ENCODE measurements at regions not wholly inside any gene's neighbourhood (a gene's known extent, or its start where the extent isn't known, plus 50 kb on each side); places are given as distances from the start of the nearest gene placed in this dataset.
"Not testable (repeated sequence)": the region's sequence is repeated elsewhere in the genome, so short reads cannot be mapped to it uniquely, and the experiment has no call there.

DNA sequence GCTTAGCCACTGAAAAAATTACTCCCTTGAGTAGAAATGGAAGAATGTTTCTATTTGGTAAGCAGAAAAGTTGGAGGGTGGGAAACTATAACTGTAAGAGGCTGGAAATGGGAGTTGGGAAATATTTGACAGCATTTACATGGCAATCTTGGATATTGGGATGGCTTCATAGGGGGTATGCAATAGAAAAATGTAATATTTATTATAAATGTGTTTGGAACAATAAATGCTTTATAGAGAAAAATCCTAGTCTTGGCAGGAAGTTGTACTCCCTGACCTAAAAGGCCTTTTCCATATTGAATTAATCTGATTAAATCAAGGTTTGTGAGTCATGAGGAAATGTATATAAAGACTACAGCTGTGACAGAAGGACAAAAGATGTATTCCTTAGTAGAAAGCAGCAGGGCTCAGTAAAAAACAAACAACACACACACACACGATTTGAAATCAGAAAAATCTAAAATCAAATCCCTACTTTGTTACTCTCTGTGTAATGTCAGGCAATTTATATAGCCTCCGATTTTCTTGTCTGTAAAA lies 272.3 kb downstream of the CD109 start:
- in situ Hi-C loops (cut with HindIII; ENCODE audit: low pct_unique_long_range_greater_than_20kb, low sequenced_read_pairs), result no loop called here
- no peak for DNase-seq (ENCODE audit: low read depth)

- in situ Hi-C loops (cut with HindIII; ENCODE audit: low pct_unique_long_range_greater_than_20kb, low sequenced_read_pairs), result no loop called here
- DNase-seq (ENCODE audit: low read depth), result no peak
Measured at GRCh38 chr6:73965539-73966029, 269.6 kb downstream of the CD109 start.

DNA sequence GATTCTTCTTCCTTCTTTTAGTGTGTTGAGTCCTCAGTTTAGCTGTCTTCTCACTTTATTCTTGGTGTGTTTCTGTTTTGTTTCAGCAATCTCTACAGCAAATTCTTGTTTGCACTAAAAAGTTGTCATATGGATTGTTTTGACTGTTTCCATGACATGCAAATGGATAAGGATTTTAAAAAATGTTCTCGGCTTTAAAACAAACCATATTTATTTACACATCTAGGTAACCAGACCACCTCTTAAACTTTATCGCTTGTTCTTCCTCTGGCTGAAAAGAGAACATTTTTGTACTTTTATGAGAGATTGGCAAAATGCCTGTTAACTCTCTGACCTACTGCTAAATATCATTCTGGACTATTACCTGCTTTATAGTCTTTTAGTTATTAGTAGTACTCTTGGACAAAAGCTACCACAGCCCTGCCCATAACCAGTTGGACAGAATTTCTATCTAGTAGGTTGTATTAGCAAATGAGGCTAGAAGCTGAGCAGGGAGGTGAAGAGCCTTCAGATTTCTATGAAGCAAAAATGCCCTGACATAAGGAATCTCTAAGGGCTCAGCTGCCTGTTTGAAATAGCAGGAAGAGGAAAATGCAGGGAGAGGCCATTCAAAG lies 268.3 kb downstream of the CD109 start:
- no peak for DNase-seq (ENCODE audit: low read depth)
- in situ Hi-C loops (cut with HindIII; ENCODE audit: low pct_unique_long_range_greater_than_20kb, low sequenced_read_pairs), result no loop called here

- no peak for DNase-seq (ENCODE audit: low read depth)
- in situ Hi-C loops (cut with HindIII; ENCODE audit: low pct_unique_long_range_greater_than_20kb, low sequenced_read_pairs), result no loop called here
Measured at GRCh38 chr6:73962884-73963283, 266.9 kb downstream of the CD109 start.

- no peak for DNase-seq (ENCODE audit: low read depth)
- in situ Hi-C loops (cut with HindIII; ENCODE audit: low pct_unique_long_range_greater_than_20kb, low sequenced_read_pairs), result no loop called here
Measured at GRCh38 chr6:73956305-73956704, 260.3 kb downstream of the CD109 start.

GRCh38 chr6:73955800-73956199 lies 259.8 kb downstream of the CD109 start:
- in situ Hi-C loops (cut with HindIII; ENCODE audit: low pct_unique_long_range_greater_than_20kb, low sequenced_read_pairs), result no loop called here
- DNase-seq (ENCODE audit: low read depth), result no peak

GRCh38 chr6:73954881-73955280 lies 258.9 kb downstream of the CD109 start:
- in situ Hi-C loops (cut with HindIII; ENCODE audit: low pct_unique_long_range_greater_than_20kb, low sequenced_read_pairs), result no loop called here

DNA sequence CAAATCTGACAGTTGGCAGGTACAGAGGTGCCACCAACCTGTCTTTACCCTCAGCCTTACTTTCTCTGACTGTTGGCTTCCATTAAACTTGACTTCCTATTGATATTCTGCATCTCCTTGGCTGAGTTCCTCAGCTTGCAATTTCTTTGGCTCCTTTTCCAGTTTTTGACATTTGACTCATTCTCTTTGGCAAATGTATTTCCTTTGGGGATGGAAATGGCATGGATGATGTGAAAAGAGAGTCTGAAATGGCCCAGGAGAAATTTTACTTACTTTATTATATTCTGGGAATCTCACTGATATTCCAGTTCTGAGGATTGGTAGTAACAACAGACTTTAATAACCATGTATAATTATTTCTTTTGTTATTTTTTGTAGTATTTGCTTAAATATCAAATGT lies 255.2 kb downstream of the CD109 start:
- in situ Hi-C loops (cut with HindIII; ENCODE audit: low pct_unique_long_range_greater_than_20kb, low sequenced_read_pairs), result no loop called here
- no peak for DNase-seq (ENCODE audit: low read depth)

More at GRCh38 chr6:73954881-73955280, 258.9 kb downstream of the CD109 start:
- no peak for DNase-seq (ENCODE audit: low read depth)

DNA sequence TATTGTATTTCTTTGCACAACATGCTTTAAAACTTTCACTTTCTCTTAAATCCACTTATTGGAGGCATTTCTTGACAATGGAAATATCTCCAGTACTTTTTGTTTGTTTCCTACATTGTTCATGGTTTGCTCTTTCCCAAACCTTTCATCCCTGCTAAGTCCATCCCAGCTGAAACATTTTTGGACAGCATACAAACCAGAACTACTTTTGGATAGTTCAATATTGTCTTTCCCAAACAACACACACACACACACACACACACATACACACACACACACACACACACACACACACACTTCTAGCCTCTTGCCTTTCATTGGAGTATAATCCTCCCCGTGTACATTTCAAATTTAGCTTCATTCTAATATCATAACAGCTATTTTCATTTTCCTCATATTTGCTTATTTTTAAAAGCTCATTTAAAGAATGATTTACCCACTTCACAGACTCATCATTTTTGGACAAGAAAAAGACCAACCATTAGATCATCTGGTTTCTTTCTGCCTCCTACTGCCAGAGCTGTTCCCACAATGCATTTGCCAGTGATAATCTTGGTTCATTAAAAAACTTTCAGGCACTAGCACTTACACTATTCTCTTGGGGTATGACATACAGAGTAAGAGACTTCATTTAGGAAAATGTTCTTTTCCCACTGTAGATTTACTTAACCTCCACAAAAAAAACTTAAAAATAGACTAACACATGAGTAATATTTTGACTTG lies 248.1 kb downstream of the CD109 start:
- DNase-seq (ENCODE audit: low read depth), result no peak
- in situ Hi-C loops (cut with HindIII; ENCODE audit: low pct_unique_long_range_greater_than_20kb, low sequenced_read_pairs), result no loop called here

DNA sequence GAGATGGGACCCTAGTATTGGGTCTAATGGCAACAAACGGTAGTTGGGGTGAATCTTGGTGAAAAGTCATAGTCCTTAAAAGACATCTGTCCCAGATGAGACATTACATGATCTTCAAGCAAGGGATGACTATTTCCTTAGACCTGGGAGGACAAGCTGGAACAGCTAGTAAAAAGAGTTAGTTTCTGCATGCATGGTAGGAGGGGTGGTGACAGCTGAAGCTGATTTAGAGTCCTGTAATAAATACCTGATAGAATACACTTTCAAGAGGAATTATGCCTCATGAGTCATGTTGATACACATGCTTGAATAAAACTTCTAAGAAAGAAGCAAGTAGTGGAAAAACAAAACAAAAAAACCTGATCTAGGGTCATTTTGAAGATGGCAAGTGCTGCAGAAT lies 247.4 kb downstream of the CD109 start:
- no peak for DNase-seq (ENCODE audit: low read depth)
- in situ Hi-C loops (cut with HindIII; ENCODE audit: low pct_unique_long_range_greater_than_20kb, low sequenced_read_pairs), result no loop called here

DNA sequence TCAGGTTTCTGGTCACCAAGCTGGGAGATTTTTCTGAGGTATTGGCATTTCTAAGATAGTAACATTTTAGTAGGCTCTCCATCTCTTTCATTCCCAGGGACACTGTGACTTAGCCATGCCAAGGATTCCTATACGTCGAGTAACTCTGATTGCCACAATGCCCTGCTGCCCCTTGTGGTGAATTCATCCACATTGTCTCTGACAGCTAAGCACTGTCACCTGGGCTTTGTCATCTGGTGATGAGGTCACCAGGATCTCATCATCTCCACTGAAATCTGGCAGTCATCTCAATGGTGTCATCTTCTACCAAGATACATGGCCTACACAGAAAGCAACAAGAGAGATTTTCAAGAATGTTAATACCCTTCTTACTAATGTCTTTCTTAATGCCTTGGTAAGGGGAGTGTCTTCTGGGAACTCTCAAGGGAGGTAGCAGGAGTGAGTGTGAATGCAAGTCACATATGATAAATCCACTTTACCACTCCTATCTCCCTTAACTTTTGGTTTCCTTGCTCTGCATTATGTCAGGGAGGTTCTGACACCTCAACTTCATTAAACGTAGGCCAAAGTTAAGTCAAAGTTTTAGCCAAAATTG lies 246.7 kb downstream of the CD109 start:
- peak; percentile 39 for DNase-seq (ENCODE audit: low read depth)
- in situ Hi-C loops (cut with HindIII; ENCODE audit: low pct_unique_long_range_greater_than_20kb, low sequenced_read_pairs), result no loop called here

GRCh38 chr6:73941892-73942291 lies 245.9 kb downstream of the CD109 start:
- in situ Hi-C loops (cut with HindIII; ENCODE audit: low pct_unique_long_range_greater_than_20kb, low sequenced_read_pairs), result no loop called here

GRCh38 chr6:73937805-73938204 lies 241.8 kb downstream of the CD109 start:
- in situ Hi-C loops (cut with HindIII; ENCODE audit: low pct_unique_long_range_greater_than_20kb, low sequenced_read_pairs), result no loop called here
- DNase-seq (ENCODE audit: low read depth), result no peak

More at GRCh38 chr6:73941892-73942291, 245.9 kb downstream of the CD109 start:
- no peak for DNase-seq (ENCODE audit: low read depth)

- in situ Hi-C loops (cut with HindIII; ENCODE audit: low pct_unique_long_range_greater_than_20kb, low sequenced_read_pairs), result no loop called here
- no peak for DNase-seq (ENCODE audit: low read depth)
Measured at GRCh38 chr6:73932866-73933265, 236.9 kb downstream of the CD109 start.

GRCh38 chr6:73929405-73929804 lies 233.4 kb downstream of the CD109 start:
- DNase-seq (ENCODE audit: low read depth), result no peak
- in situ Hi-C loops (cut with HindIII; ENCODE audit: low pct_unique_long_range_greater_than_20kb, low sequenced_read_pairs), result no loop called here

DNA sequence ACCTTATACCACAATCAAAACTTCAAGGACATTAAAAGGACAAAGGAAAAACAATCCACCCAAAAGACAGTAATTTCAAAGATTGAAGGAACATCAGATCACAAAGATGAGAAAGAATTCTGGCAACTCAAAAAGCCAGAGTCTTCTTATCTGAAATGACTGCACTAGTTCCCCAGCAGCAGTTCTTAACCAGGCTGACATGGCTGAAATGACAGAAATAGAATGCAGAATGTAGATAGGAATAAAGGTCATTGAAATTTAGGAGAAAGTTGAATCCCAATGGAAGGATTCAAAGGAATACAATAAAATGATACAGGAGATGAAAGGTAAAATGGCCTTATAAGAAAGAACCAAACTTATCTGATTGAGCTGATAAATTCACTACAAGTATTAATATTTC lies 231.4 kb downstream of the CD109 start:
- in situ Hi-C loops (cut with HindIII; ENCODE audit: low pct_unique_long_range_greater_than_20kb, low sequenced_read_pairs), result no loop called here
- DNase-seq (ENCODE audit: low read depth), result no peak

DNA sequence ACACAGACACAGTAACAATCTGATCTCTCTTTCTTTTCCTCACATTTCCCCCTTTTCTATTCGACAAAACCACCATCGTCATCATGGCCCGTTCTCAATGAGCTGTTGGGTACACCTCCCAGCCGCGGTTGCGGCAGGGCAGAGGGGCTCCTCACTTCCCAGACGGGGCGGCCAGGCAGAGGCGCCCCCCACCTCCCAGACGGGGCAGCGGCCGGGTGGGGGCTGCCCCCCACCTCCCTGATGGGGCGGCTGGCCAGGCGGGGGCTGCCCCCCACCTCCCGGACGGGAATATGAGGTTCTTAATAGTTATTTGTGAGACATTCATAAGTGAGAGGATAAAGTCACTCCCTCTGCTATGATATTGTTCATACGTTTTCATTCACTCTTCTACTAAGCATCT lies 229.7 kb downstream of the CD109 start:
- in situ Hi-C loops (cut with HindIII; ENCODE audit: low pct_unique_long_range_greater_than_20kb, low sequenced_read_pairs); DNase-seq (ENCODE audit: low read depth): not testable (repeated sequence)

- in situ Hi-C loops (cut with HindIII; ENCODE audit: low pct_unique_long_range_greater_than_20kb, low sequenced_read_pairs), result no loop called here
- no peak for DNase-seq (ENCODE audit: low read depth)
Measured at GRCh38 chr6:73923905-73924485, 228.0 kb downstream of the CD109 start.

- DNase-seq (ENCODE audit: low read depth), result no peak
- in situ Hi-C loops (cut with HindIII; ENCODE audit: low pct_unique_long_range_greater_than_20kb, low sequenced_read_pairs), result no loop called here
Measured at GRCh38 chr6:73903155-73903554, 207.2 kb downstream of the CD109 start.
